NCI-H1930 (cell line): ENCODE measurements at regions not wholly inside any gene's neighbourhood (a gene's known extent, or its start where the extent isn't known, plus 50 kb on each side); places are given as distances from the start of the nearest gene placed in this dataset.

ENCODE experiments used
- DNase-seq, 2 experiments: peaks; one replicate each; lab custom pipeline; 2025; lab: John Stamatoyannopoulos, UW

- no peak for DNase-seq
These were observed 1781.3 kb downstream of the MAT2B start for GRCh38 chr5:165286692-165287091.

DNA sequence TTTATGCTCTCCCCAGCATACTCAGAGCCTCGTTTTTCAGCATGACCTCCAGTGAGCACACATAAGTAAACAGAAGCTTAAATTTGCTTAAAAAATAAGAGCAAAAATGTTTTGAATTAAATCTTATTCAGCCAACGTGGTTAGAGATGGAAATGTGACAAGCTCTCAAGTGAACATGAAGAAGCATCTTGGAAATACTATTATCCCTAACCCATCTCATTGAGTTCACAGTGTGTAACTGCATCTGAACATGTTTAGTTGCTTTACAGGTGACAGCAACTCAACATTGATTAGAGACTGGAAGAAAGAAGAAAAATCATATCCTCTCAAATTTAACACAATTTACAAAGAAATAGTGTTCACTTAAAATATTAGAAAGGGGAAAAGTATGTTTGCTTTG, 1785.1 kb downstream of the MAT2B start:
- no peak for DNase-seq

DNA sequence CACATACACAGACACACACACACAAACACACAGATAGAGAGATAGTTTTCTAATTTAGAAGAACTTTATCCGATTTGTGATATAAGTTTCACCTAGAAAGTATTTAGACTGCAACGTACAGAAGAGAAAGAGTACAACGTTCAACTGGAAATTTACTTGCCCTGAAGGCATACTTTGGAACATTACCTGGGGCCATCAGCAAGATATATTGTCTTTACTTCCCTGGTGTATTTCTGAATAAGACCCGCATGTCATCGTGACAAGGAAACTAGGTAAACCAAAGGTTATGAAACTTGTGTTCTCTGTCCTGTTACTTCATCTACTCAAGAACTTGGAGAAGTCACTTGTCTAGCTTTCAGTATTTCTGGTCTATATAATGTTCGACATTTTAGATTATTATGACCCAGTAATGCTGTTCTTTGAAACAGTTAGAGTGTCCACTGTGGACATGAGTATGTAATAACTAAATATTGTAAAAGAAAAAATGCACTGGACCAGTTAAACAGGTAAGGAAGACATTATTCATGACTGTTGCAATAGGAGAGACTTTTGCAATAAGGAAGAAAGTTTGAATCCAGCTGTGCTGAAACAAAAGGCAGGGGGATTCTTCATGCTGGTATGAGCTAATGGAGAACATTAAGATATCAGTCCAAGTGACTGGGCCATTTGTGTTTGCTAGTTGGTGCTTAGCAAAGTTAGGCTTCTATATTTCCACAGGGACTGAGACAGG, 1791.1 kb downstream of the MAT2B start:
- no peak for DNase-seq

DNA sequence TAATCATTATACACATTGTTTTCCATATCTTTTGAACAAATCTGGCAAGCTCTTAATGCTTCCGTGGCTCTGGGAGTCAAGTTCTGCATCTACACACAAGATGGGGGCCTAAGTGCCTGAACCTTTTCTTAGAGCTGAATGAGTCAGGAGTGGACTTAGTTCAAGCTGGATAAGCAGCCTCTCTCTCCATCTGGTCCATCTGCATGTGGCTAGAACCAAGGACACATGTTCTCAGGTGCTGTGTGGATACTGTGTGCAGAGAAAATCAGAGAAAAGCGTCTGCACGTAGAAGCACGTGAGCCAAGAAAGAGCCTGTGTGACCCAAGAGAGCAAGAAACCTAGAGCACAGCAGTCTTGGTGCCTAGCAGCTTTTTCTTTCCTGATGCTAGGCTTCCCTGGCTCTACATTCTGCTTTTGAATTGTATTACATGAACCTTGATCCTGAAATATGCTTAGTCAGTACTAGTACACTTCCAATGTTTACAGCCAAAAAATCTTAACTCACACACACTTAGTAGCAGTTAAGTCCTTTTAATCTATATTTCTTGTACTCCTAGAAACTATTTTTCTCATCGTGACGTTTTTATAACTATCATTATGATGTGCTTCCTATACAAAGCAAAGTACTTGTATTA, 1798.9 kb downstream of the MAT2B start:
- no peak for DNase-seq

- no peak for DNase-seq
These were observed 1800.2 kb downstream of the MAT2B start for GRCh38 chr5:165305596-165305995.

DNA sequence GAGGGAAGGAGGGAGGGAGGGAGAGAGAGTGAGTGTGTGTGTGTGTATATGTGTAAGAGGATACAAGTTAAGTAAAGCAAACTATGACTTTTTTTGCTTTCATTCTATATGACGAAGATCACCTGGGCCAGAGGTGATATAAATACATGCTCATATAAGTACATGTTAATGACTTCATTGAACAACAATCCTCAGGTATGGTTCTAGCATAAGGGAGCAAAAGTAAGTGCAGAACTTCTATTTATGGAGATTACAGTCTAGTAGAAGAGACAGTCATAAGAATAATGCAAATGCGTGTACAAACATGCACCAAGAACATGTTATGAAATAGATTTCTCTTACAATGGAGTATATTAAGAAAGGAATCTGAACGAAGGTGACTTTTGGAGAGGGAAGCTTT, 1804.0 kb downstream of the MAT2B start:
- DNase-seq = no peak

GRCh38 chr5:165310031-165310430, 1804.6 kb downstream of the MAT2B start:
- no peak for DNase-seq

- DNase-seq = no peak
These were observed 1816.5 kb downstream of the MAT2B start for GRCh38 chr5:165321912-165322311.

- DNase-seq = no peak
These were observed 1819.8 kb downstream of the MAT2B start for GRCh38 chr5:165325221-165325620.

DNA sequence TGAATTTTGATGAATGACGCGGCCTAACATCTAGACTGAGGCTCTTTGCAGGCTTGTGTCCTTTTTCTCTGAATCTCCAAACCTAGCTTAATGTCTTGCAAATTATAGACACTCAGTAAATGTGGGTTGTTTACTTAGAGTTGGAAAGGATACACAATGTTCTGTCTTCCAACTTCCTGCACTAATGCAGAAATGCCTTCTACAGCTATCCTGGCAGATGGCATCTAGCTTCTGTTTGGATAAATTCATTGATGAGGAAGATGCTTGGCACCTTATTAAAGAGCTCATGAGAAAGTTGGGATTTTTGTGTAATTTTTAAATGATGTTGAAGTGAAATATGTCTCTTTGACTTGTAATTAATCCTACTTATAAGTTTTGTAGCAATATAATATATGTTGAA, 1822.2 kb downstream of the MAT2B start:
- no peak for DNase-seq

GRCh38 chr5:165328846-165329245, 1823.4 kb downstream of the MAT2B start:
- no peak for DNase-seq

DNA sequence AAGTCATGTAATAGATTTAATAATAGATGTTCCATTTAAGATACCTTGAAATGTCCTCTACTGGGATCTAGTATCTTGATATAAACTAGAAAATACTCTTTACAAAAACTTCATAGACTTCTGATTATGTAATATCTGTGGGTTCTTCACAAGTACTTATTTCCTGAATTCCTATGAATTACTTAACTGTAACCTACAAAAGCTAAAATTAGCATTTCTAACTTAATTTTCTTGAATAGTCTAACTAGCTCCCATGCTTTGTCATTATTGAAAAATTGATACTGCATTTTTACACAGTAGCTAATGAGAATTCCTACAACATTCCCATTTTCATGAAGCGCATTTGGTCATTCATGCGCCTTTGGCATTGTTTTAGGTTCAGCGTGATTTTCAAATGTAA, 1828.2 kb downstream of the MAT2B start:
- no peak for DNase-seq

DNA sequence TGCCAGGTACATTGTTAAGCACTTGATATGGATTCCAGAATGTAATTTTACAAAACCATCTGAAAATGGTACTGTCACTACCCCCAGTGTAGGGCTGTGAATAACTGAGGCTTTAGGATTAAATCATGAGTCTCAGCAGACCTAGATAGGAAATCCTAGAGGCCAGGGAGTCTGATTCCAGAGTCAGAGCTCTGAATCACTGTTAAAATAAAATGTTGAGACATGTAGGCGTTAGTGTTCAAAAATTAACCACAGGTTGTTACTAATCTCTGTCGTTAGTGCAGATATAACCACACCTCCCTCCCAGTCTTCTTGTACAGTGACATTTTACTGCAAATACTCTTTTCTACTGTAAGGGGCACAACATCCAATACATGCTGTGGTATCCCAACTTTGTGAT, 1828.8 kb downstream of the MAT2B start:
- no peak for DNase-seq

DNA sequence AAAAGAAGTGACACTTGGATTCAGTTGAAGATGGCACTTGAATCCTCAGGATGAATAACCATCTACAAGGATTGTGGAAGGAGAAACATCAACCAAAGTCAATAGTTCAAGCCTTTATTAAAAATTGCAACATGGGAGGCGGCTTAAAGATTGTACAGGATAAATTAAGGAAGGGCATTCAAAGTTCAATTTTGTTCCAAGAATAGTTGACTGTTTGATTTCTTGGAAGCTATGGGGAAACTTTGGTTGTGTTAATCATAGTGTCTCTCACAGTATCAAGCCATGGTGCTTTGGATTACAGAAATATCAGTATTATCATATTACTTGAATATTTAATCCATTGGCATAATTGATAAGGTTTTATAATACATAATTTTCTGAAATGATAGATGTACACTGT, 1844.3 kb downstream of the MAT2B start:
- no peak for DNase-seq

DNA sequence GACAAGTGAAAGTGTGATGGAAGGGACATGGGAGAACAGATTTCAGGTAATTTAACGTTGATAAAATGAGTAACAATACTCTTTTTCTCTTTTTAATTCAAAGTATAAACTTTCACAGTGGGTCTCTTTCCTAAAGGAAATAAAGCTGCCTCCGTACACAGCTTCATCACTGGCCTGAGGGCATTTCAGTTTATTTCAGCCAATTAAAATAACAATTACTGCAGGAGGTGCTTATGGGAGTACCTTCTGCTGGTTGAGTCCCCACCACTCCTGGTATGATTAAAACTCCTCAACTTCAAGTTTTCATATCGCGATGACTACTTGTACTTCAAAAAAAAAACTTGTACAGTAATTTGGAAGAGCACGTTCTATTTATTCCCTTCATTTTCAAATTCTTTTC, 1845.9 kb downstream of the MAT2B start:
- DNase-seq = no peak

DNA sequence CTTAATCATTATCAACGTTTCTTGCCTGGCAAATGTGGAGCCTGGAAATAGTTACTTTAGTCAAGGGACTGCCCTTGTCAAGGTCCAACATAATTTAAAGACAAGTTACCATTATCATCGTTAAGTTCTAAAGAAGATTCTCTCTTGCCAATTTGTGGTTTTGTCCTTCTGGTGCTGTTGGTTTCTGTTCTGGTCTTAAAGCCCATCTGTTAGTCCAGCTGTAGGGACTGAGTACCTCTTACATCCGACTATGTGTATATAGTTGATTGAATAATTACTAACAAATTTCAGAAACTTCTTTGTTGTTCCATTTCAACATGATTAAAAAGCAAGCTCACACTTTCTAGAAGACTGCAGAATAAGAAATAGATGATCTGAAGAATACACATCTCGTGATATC, 1854.9 kb downstream of the MAT2B start:
- no peak for DNase-seq

DNA sequence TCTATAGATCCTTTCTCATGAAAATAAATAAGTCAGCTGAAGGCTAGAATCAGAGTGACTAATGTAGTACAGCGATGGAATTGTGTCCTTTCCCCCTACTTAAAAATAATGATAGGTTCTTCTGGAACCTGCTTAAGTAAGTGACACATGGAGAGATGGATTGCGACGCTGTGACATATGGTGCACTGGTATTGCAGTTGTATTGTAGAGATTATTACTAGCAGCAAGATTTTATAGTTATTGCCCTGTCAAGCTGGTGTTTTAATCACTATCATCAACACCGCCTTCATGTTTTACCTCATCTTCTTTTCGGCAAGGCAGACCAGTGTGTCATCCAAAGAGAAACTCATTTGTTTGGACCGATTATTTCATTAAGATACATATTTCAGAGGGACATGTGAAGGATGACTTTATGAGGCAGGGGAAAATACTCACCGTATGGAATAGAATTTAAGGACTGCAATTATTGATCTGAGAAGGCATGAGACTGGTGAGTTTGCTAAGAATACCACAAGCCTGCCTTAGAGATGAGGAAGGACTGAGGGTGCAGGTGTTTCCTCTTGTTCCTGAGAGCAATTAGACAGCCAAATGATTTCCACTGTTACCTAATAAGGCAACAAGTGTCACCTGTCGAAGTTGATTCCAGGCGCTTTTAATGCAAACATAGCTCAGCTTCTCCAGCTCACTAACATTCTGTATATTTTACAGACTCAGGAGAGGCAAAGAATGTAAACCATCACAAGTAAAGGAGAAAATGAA, 1855.5 kb downstream of the MAT2B start:
- DNase-seq = no peak

DNA sequence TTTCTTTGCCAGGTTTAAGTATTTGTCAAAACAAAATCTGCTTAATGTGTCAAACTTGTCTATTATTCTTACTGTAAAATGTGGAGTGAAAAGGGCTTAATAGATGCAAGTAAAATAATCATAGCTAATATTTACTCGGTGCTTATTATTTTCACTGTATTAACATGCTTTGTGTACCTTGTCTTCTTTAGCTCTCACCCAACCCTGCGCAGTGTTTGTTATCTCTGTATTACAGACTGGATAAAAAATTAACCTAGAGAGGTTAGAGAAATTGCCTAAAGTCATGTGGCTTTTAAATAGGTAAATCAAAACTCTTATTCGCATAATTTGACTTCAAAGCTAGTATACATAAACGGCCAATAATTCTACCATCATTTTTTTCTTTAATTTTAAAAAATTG, 1864.8 kb downstream of the MAT2B start:
- DNase-seq = peak in 1 of 2 experiments; percentile 0

DNA sequence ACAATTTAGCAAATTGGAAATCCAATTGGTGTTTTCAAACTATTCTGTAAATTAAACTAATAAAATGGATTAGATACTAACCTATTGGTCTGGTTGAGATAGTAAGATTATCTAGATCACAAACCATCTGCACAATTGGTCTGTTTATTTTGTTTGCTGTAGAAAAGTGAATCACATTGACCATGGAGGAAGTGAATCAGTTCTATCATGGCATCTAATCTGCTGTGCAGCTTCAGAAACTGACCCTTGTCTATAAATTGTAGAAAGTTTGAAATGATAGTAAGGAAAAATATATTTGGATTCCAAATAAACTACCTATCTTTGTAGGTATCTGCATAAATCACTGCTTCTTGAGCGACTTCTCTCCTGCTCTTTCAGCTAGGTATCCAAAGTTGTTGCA, 1865.4 kb downstream of the MAT2B start:
- no peak for DNase-seq

- no peak for DNase-seq
These were observed 1869.8 kb downstream of the MAT2B start for GRCh38 chr5:165375201-165375600.

GRCh38 chr5:165393839-165394238, 1888.4 kb downstream of the MAT2B start:
- DNase-seq = no peak

GRCh38 chr5:165397516-165397915, 1892.1 kb downstream of the MAT2B start:
- no peak for DNase-seq

DNA sequence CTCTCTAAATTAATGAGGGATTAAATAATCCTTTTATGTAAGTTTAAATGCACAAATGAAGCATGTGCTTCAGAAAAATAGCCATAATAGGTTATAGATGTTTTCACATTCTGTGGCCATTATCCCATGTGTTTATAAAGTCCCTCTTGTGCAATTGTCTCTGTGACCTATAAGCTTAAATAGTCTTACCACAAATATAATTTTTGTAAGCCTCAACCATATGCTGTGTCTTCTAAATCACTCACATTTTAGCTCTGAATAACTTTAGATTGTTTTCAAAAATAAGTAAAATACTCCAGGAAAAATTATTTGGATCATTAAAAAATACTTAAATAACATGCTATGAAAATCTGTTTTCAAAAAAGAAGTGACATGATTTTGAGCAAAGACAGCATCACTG, 1894.7 kb downstream of the MAT2B start:
- no peak for DNase-seq
